Keratinocyte (primary cell): ENCODE measurements at regions not wholly inside any gene's neighbourhood (a gene's known extent, or its start where the extent isn't known, plus 50 kb on each side); places are given as distances from the start of the nearest gene placed in this dataset.

Experiments
- EZH2 ChIP-seq: IDR thresholded peaks from one replicate; pipeline ENCODE4 v1.6.1; 2012; ENCODE audit warnings: inconsistent platforms, mild to moderate bottlenecking, low read length, moderate library complexity
- TF ChIP-seq, protein P1 (sequence below), 3 experiments: IDR thresholded peaks in 1 of 3; conservative IDR thresholded peaks in 1 of 3; optimal IDR thresholded peaks in 1 of 3; 2 replicates in 2 of 3; 3 replicates in 1 of 3; pipeline versions ENCODE3 to v1.5.1; 2011; ENCODE audit warnings: low read length in 3 of 3, mild to moderate bottlenecking in 3 of 3, moderate library complexity in 2 of 3, control low read depth in 1 of 3, inconsistent platforms in 1 of 3; ENCODE audit not compliant: insufficient read depth in 2 of 3; ENCODE audit errors: extremely low read depth in 1 of 3

DNA sequence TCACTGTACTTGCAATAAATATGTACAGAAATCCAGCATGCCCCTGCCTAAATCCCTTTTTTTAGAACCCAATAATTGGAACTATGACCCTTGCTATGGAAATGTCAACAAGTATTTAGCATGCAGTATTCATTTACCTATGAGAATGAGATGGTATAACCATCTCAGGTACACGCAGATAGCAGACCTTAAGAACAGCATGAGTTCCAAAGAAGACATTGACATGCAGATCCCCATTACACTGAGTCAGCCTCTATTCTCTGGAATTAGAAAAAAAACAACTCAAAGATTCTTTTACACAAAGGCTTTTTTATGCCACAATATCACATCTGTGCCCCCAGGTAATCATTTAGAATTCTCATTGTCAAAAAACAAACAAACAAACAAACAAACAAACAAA is 325.6 kb upstream of the TLE4 start:
- TF ChIP-seq, protein P1, sequence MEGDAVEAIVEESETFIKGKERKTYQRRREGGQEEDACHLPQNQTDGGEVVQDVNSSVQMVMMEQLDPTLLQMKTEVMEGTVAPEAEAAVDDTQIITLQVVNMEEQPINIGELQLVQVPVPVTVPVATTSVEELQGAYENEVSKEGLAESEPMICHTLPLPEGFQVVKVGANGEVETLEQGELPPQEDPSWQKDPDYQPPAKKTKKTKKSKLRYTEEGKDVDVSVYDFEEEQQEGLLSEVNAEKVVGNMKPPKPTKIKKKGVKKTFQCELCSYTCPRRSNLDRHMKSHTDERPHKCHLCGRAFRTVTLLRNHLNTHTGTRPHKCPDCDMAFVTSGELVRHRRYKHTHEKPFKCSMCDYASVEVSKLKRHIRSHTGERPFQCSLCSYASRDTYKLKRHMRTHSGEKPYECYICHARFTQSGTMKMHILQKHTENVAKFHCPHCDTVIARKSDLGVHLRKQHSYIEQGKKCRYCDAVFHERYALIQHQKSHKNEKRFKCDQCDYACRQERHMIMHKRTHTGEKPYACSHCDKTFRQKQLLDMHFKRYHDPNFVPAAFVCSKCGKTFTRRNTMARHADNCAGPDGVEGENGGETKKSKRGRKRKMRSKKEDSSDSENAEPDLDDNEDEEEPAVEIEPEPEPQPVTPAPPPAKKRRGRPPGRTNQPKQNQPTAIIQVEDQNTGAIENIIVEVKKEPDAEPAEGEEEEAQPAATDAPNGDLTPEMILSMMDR (optimal IDR thresholded peaks at IDR 0.05 in 1 of 3, IDR thresholded peaks at IDR 0.05 in 1 of 3, conservative IDR thresholded peaks at IDR 0.05 in 1 of 3; ENCODE audit: extremely low read depth in 1 of 3, insufficient read depth in 2 of 3, low read length in 3 of 3): no peak
- no peak for TF ChIP-seq EZH2
